NCI-H2081 (cell line): ENCODE measurements at regions not wholly inside any gene's neighbourhood (a gene's known extent, or its start where the extent isn't known, plus 50 kb on each side); places are given as distances from the start of the nearest gene placed in this dataset.
"Not testable (repeated sequence)": the region's sequence is repeated elsewhere in the genome, so short reads cannot be mapped to it uniquely, and the experiment has no call there.

Experiments used
- DNase-seq, 2 experiments: peaks; one replicate each; lab custom pipeline; 2025; lab: John Stamatoyannopoulos, UW

- DNase-seq, result no peak
These were observed 100.9 kb upstream of the CCN2 start for GRCh38 chr6:132052096-132052495.

- no peak for DNase-seq
These were observed 94.7 kb upstream of the CCN2 start for GRCh38 chr6:132045877-132046276.

GRCh38 chr6:132043148-132043547 lies 92.0 kb upstream of the CCN2 start:
- DNase-seq, result no peak

GRCh38 chr6:132041706-132042105 lies 90.5 kb upstream of the CCN2 start:
- DNase-seq, result no peak

DNA sequence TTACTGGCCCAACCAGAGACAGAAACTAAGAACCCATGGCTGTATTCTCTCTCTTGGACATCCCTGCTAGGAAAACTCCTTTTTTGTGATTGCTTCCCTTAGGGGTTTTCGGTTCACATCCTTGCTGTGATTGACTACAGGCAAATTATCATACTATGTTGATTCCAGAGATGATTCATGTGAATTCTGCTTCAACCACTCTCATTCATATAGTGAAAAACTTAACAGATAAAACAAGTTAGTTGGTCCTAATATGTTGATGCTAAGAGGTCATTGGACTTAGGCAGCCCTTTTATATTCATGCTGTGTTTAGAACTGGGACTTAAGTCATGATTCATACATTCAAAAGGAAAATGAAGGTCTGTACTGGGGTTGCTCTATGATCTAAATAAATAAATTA lies 76.9 kb upstream of the CCN2 start:
- DNase-seq, result no peak

DNA sequence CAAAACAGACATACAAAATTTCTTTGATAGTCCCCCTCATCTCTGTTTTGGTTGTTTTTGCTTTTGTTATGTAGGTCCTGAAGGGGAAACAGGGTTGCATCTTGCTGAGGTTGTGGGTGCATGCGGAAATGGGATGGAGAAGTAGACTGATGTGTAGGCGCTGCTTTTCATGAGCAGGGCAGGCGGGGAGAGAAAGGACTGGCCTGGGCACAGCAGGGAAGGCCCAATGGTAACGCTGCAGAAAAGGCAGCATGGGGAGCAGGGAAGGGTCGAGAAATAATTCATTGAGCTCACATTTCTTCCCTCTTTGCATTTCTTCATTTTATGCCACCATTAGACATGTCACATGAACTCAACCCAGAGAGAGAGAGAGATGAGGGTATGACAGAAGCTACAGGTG lies 74.3 kb upstream of the CCN2 start:
- DNase-seq, result no peak

DNA sequence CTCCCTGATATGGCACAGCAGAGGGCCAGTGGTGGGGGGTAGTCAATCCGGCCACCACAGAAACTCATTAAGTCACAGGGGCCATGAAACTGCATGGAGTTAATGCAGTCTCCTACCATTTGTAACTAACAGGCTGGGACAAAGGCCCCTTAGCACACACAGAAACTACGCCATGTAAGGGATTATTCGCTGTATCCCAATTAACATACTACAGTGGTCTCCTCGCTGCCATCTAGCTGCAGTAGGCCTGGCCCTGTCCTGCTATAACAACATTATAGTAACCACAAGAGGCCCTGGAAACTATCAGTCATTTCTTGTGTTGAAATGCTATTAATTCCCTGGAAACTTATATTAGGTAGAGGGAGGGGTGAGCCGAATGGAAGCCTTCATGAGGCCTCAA lies 72.3 kb upstream of the CCN2 start:
- DNase-seq, result no peak

GRCh38 chr6:132021552-132022375 lies 70.6 kb upstream of the CCN2 start:
- no peak for DNase-seq

GRCh38 chr6:132020918-132021317 lies 69.7 kb upstream of the CCN2 start:
- not testable (repeated sequence) for DNase-seq

DNA sequence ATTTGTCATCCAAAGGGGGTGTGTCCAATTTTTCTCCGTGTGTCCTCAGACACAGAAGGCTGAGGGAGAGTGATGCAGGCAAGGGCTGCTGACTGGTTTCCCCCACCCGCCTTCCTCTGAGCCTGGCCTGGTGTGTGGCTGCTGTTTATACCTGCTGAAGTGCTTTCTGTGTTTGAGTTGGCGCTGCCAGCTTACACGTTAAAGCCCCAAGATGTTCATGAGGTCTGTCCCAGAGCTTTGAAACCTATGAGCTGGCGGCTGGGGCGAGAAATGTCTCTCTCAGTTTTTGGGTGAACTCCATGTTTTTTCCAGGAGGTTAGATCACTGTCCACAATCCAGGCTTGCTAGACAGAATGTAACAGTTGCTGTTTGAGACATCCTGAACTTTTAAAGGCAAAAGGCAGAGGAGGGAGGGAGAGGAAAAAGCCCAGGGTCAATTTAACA lies 69.0 kb upstream of the CCN2 start:
- no peak for DNase-seq

DNA sequence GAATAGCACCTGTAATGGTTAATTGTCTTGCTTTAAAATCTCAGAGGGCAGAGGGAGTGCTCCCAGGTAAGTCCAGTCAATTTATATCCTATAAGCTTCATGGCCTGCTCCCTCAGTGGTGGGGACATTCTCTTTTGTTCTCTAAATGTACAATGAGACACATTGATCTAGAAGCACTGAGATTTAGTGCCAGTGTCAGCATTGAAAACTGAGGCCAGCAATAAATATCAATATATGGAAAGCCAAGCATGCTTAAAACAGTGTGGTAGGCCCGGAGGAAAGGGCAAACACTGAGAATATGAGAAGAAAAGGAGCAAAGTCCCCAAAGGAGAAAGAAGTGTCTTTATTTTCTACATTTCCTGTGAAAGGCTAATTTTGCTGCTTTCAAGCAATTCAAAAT lies 68.4 kb upstream of the CCN2 start:
- DNase-seq, result no peak

DNA sequence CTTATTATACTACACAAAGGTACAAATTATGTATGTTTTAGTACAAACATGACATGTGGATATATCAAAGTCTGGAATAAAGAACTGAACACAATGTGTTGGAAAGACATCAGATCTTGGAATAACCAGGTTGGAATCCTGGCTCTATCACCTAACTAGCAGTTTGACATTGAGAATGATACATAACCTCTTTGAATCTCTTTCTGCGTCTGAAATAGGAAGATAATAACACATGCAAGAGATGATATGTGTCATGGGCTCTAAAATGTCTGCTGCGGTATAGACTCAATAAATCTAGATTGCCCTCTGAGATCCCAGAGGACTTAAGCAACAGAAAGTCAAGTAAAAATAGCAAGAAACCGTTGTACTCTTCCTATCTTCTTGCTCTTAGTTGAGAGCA lies 66.8 kb upstream of the CCN2 start:
- no peak for DNase-seq

GRCh38 chr6:132016396-132016795 lies 65.2 kb upstream of the CCN2 start:
- DNase-seq, result no peak

- no peak for DNase-seq
These were observed 60.4 kb upstream of the CCN2 start for GRCh38 chr6:132011582-132011981.

GRCh38 chr6:132009175-132009574 lies 58.0 kb upstream of the CCN2 start:
- no peak for DNase-seq

GRCh38 chr6:132007474-132008190 lies 56.5 kb upstream of the CCN2 start:
- DNase-seq, result no peak

DNA sequence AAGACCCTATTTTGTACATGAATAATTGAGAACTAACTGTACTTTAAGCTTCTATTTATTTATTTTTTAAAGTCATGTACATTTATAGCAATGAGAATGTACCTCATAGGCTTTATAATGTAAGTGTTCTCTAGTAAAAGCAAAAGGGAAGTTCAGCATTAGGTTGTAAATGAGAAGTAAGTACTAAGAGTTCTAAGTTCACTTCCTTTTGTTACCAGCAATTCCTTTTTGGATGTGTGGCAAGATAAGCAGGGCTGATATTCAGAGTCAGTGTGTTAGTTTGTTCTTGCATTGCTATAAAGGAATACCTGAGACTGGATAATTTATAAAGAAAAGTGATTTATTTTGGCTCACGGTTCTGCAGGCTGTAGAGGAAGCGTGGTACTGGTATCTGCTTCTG lies 54.0 kb upstream of the CCN2 start:
- no peak for DNase-seq

- DNase-seq, result no peak
These were observed 53.5 kb upstream of the CCN2 start for GRCh38 chr6:132004668-132005067.

GRCh38 chr6:132003516-132004178 lies 52.5 kb upstream of the CCN2 start:
- DNase-seq, result no peak
